ENCODE measurements at regions not wholly inside any gene's neighbourhood (a gene's known extent, or its start where the extent isn't known, plus 50 kb on each side); places are given as distances from the start of the nearest gene placed in this dataset.

- Histone ChIP-seq H2AK5ac (ENCODE audit: low read depth, low read length) (no peak overlapping the region), H3K9me1 (ENCODE audit: insufficient read depth, low read length) (no peaks in the 10 kb centered on the region), H2BK15ac (ENCODE audit: low read depth, low read length) (no peak overlapping the region), H3K9me3 (ENCODE audit: control insufficient read depth, insufficient read depth, low read length) (peaks cover 8% of the 10 kb centered on the region; the same call in 1 of the 2 replicates), H3K56ac (ENCODE audit: extremely low read depth, insufficient read depth, low read length) (no peak overlapping the region), H2BK5ac (ENCODE audit: low read depth, low read length, poor library complexity, severe bottlenecking) (no peak overlapping the region), H2AFZ (replicated peaks; ENCODE audit: low read length, poor library complexity) (no peak overlapping the region), H3K27me3 (ENCODE audit: control insufficient read depth, insufficient read depth, low read length) (no peaks in the 10 kb centered on the region), H3K36me3 (ENCODE audit: control insufficient read depth, insufficient read depth, low read length) (no peaks in the 10 kb centered on the region), H3K9ac (ENCODE audit: low read depth, low read length) (no peak overlapping the region), H3K14ac (replicated peaks; ENCODE audit: low read depth, low read length) (no peak overlapping the region), H3K4me2 (ENCODE audit: low read depth, low read length) (no peak overlapping the region), H3K4me1 (ENCODE audit: control insufficient read depth, insufficient read depth, low read length) (no peaks in the 10 kb centered on the region), H3K18ac (ENCODE audit: low read depth, low read length) (no peak overlapping the region), H2BK20ac (ENCODE audit: low read depth, low read length) (no peak overlapping the region), H2BK120ac (ENCODE audit: low read depth, low read length) (no peak overlapping the region), H3K79me1 (ENCODE audit: low read depth in 1 of 2, low read length in 2 of 2) (no peaks in the 10 kb centered on the region), H3K4me3 (ENCODE audit: insufficient read depth, low read depth, low read length) (no peak overlapping the region), H3K23ac (ENCODE audit: low read depth, low read length) (no peak overlapping the region), H4K5ac (ENCODE audit: low read depth, low read length) (no peak overlapping the region), H3K4ac (ENCODE audit: low read depth, low read length) (no peak overlapping the region), H4K91ac (ENCODE audit: insufficient read depth, low read depth, low read length) (no peak overlapping the region), H3K27ac (ENCODE audit: insufficient read depth, low read length) (no peak overlapping the region), H2AK9ac (replicated peaks; ENCODE audit: low read depth, low read length, poor library complexity) (no peak overlapping the region), H4K8ac (ENCODE audit: low read depth in 2 of 2, low read length in 2 of 2) (no peak overlapping the region), H4K20me1 (ENCODE audit: insufficient read depth, low read length) (no peaks in the 10 kb centered on the region)
- WGBS, 2 experiments (ENCODE audit: extremely low coverage in 2 of 2, insufficient read length in 1 of 2), result no CpG with 5 or more reads among the region's 2 CpGs
- no TSS peak for BruUV-seq (replicated peaks)
- CTCF ChIA-PET, result no interaction called here
- DNase-seq (no peak), ATAC-seq (ENCODE audit: low read depth) (no peak)
- in situ Hi-C loops (cut with MboI; ENCODE audit: low sequenced_read_pairs), result no loop called here
- POLR2A ChIA-PET (ENCODE audit: unreplicated experiment), result no interaction called here
- dilution Hi-C loops (cut with HindIII; ENCODE audit: low sequenced_read_pairs, unreplicated experiment), result no loop called here
- intact Hi-C loops (cut with micrococcal nuclease), result no loop called here
- TF ChIP-seq POLR2A (IDR thresholded peaks at IDR 0.05; ENCODE audit: low read depth, low read length) (no peak), CHD1 (IDR thresholded peaks at IDR 0.05; ENCODE audit: low read depth, low read length) (no peak), CTCF (conservative IDR thresholded peaks at IDR 0.05; ENCODE audit: low read depth, low read length) (no peak), MAZ (IDR thresholded peaks at IDR 0.05; ENCODE audit: borderline replicate concordance, low read depth, low read length) (no peak), CEBPB (IDR thresholded peaks at IDR 0.05; ENCODE audit: low read depth, low read length) (no peak), FOS (IDR thresholded peaks at IDR 0.05; ENCODE audit: low read depth, low read length) (no peak), ELK1 (IDR thresholded peaks at IDR 0.05; ENCODE audit: borderline replicate concordance, low read depth, low read length) (no peak), NFE2L2 (IDR thresholded peaks at IDR 0.05; ENCODE audit: low read depth, low read length) (no peak), RFX5 (IDR thresholded peaks at IDR 0.05; ENCODE audit: low read depth, low read length) (no peak)
Measured at GRCh38 chr7:156282816-156283215, 357.8 kb upstream of the RNF32 start.
